Gastroesophageal sphincter (tissue), 4 donors: ENCODE measurements at regions not wholly inside any gene's neighbourhood (a gene's known extent, or its start where the extent isn't known, plus 50 kb on each side); places are given as distances from the start of the nearest gene placed in this dataset.

Experiments used
- ATAC-seq: fragments of 150-250 bp; one replicate; pipeline ENCODE4 v1.9.1; 2016; ENCODE audit warnings: mild to moderate bottlenecking, moderate library complexity
- H3K27ac ChIP-seq, 4 donors: fragments of 200-600 bp; sonication (generic) in 3 of 4; 1 replicate in 3 of 4; 2 replicates in 1 of 4; pipeline ENCODE4 v1.5.1; 2016 to 2019
- H3K27me3 ChIP-seq: fragments of 200-600 bp; sonication (generic); one replicate; pipeline ENCODE4 v1.5.1; 2019
- H3K36me3 ChIP-seq, 2 donors: fragments of 200-600 bp; sonication (generic); one replicate each; pipeline ENCODE4 v1.5.1; 2019; ENCODE audit warnings: control low read depth in 1 of 2
- H3K4me1 ChIP-seq, 3 donors: fragments of 200-600 bp; sonication (generic); 1 replicate in 2 of 3; 2 replicates in 1 of 3; pipeline ENCODE4 v1.5.1; 2016 to 2019; ENCODE audit warnings: control low read depth in 2 of 3
- H3K4me3 ChIP-seq, 2 donors: fragments of 200-600 bp; sonication (generic); one replicate each; pipeline ENCODE4 v1.5.1; 2019; ENCODE audit warnings: mild to moderate bottlenecking in 1 of 2, moderate library complexity in 1 of 2
- H3K9me3 ChIP-seq, 3 donors: fragments of 200-600 bp; sonication (generic); one replicate each; pipeline ENCODE4 v1.5.1; 2017 to 2019; ENCODE audit warnings: control low read depth in 2 of 3
- CTCF ChIP-seq, 4 experiments: fragments of 200-600 bp in 2 of 4; fragments of 450-650 bp in 2 of 4; sonication (generic) in 1 of 4; IDR thresholded peaks; one replicate each; pipeline ENCODE4 v1.5.1; 2017 to 2019; ENCODE audit warnings: antibody characterized with exemption in 4 of 4, mild to moderate bottlenecking in 2 of 4, moderate library complexity in 2 of 4
- EP300 ChIP-seq: sonication (generic); formaldehyde crosslinking; IDR thresholded peaks from one replicate; pipeline ENCODE4 v1.6.1; 2017; ENCODE audit warnings: antibody characterized with exemption, mild to moderate bottlenecking
- POLR2A ChIP-seq, 2 donors: fragments of 450-650 bp; IDR thresholded peaks; one replicate each; pipeline ENCODE4 v1.6.1; 2017; ENCODE audit warnings: antibody characterized with exemption in 2 of 2, mild to moderate bottlenecking in 2 of 2, moderate library complexity in 1 of 2
- POLR2AphosphoS5 ChIP-seq: sonication (generic); formaldehyde crosslinking; IDR thresholded peaks from one replicate; pipeline ENCODE4 v1.6.1; 2017; ENCODE audit warnings: antibody characterized with exemption
- WGBS, 2 donors: methylation state at CpG; one replicate each; pipeline ENCODE4 v1.1.5; 2018; ENCODE audit warnings: low coverage in 1 of 2; 5-methylcytosine and 5-hydroxymethylcytosine counted together

- WGBS, 2 donors = 50 to 63% methylated on average over 5 to 8 of the region's 13 CpGs
- Histone ChIP-seq H3K4me1 (no peaks in the 10 kb centered on the region), H3K27me3 (peaks cover 72% of the 10 kb centered on the region), H3K9me3 (no peaks in the 10 kb centered on the region), H3K4me3 (no peak overlapping the region), H3K36me3 (no peaks in the 10 kb centered on the region), H3K27ac (no peak overlapping the region)
- no peak for ATAC-seq
- no peak for TF ChIP-seq EP300
- no peak for TF ChIP-seq POLR2A (IDR thresholded peaks at IDR 0.05)
- TF ChIP-seq CTCF (IDR thresholded peaks at IDR 0.05) = no peak
- TF ChIP-seq POLR2AphosphoS5 = no peak
These were observed 114.6 kb downstream of the SOX1 start for GRCh38 chr13:112181336-112182067.

- 77 to 78% methylated on average over 3 to 8 of the region's 11 CpGs for WGBS, 2 donors
- ATAC-seq = no peak
- Histone ChIP-seq H3K9me3 (no peaks in the 10 kb centered on the region), H3K4me1 (no peaks in the 10 kb centered on the region), H3K4me3 (no peak overlapping the region), H3K27ac (no peak overlapping the region), H3K27me3 (peaks cover 72% of the 10 kb centered on the region), H3K36me3 (no peaks in the 10 kb centered on the region)
- no peak for TF ChIP-seq POLR2A (IDR thresholded peaks at IDR 0.05)
- no peak for TF ChIP-seq CTCF (IDR thresholded peaks at IDR 0.05)
- no peak for TF ChIP-seq POLR2AphosphoS5
- TF ChIP-seq EP300 = no peak
These were observed 115.3 kb downstream of the SOX1 start for GRCh38 chr13:112182251-112182650.

GRCh38 chr13:112182846-112183531 lies 116.0 kb downstream of the SOX1 start:
- Histone ChIP-seq H3K4me1 (no peaks in the 10 kb centered on the region), H3K4me3 (no peak overlapping the region), H3K27me3 (peaks cover 72% of the 10 kb centered on the region), H3K9me3 (no peaks in the 10 kb centered on the region), H3K36me3 (no peaks in the 10 kb centered on the region), H3K27ac (no peak overlapping the region)
- no peak for ATAC-seq
- 58% methylated on average over 9 of the region's 24 CpGs; no CpG with 5 or more reads in 1 of the 2 donors for WGBS, 2 donors
- no peak for TF ChIP-seq CTCF (IDR thresholded peaks at IDR 0.05)
- TF ChIP-seq EP300 = no peak
- no peak for TF ChIP-seq POLR2A (IDR thresholded peaks at IDR 0.05)
- no peak for TF ChIP-seq POLR2AphosphoS5

- Histone ChIP-seq H3K27me3 (peaks cover 67% of the 10 kb centered on the region), H3K9me3 (no peaks in the 10 kb centered on the region), H3K4me3 (no peak overlapping the region), H3K36me3 (no peaks in the 10 kb centered on the region), H3K27ac (no peak overlapping the region), H3K4me1 (no peaks in the 10 kb centered on the region)
- ATAC-seq = no peak
- no peak for TF ChIP-seq CTCF (IDR thresholded peaks at IDR 0.05)
- no peak for TF ChIP-seq POLR2AphosphoS5
- no peak for TF ChIP-seq POLR2A (IDR thresholded peaks at IDR 0.05)
- WGBS, 2 donors = 79 to 86% methylated on average over 3 to 11 of the region's 24 CpGs
These were observed 116.7 kb downstream of the SOX1 start for GRCh38 chr13:112183532-112184090.
